MV-4-11 (cell line): ENCODE measurements at regions not wholly inside any gene's neighbourhood (a gene's known extent, or its start where the extent isn't known, plus 50 kb on each side); places are given as distances from the start of the nearest gene placed in this dataset.

Experiments used
- DNase-seq: peaks from one replicate; lab custom pipeline; 2025; lab: John Stamatoyannopoulos, UW

DNA sequence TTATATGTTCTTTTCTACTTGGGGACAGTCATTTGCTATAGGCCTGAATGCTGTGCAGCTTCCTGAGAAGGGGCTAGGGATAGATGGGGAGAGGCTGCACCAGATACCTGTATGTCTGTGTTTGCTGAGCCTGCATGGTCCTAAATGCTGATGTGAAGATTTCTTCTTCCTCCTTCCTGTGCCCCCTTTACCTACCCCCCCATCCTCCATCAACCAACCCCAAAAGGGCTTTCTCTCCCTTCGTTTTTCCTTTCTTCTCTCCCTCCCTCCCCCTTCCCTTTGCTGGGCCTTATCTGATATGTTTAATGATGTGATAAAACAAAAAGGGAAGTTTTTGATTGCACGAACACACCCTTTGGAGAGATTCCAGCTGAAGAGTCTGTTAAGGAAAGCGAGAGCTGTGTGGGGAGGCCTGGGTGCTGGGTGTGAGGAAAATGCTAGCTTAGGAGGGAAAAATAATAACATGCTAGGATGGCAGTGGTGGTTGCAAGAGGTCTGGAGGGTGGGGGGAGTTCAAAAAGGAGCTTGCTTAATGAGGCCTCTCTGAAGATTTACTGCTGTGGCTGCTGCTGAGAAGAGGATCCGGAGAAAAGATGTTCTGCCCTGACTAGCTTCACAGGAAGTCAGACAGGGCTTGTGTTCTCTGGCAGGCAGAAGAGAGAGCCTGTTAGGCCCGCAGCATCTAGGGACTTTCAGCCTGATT is 101.8 kb downstream of the SAMD9 start:
- DNase-seq: peak; percentile 26

GRCh38 chr7:93015101-93015778 is 102.5 kb downstream of the SAMD9 start:
- no peak for DNase-seq

GRCh38 chr7:93014410-93014809 is 103.4 kb downstream of the SAMD9 start:
- no peak for DNase-seq

DNA sequence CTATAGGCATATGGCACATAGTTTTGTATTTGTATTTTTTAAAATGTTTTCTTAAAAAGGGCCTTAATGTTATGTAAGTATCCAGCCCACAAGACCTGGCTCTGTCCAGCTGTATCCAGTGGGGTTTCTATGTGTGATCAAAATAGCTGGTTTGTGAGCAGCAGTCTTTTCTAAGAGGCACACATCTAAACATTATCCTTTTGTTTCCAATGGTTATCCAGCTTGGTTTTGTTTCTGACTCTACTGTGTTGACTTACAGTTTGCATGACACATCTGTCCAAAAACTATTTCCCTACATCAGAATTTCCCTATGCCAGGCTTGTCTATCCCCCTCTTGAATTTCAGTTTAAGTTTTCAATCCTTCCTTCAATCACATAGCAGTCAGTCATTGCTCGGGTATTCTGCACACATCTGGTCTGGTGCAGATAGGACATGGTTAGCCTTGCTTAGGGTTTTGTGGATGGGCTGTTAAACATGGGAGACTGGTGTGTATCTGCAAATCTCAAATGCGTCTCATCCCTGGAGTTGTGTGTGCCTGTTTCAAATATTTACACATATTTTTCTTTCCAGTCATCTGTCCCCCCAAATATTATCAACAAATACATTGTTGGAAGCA is 104.2 kb downstream of the SAMD9 start:
- DNase-seq: no peak

GRCh38 chr7:93011351-93012294 is 106.2 kb downstream of the SAMD9 start:
- no peak for DNase-seq

GRCh38 chr7:93008833-93009232 is 108.9 kb downstream of the SAMD9 start:
- no peak for DNase-seq

GRCh38 chr7:93006480-93007095 is 111.2 kb downstream of the SAMD9 start:
- DNase-seq: no peak

- no peak for DNase-seq
Measured at GRCh38 chr7:93004906-93005305, 112.9 kb downstream of the SAMD9 start.

DNA sequence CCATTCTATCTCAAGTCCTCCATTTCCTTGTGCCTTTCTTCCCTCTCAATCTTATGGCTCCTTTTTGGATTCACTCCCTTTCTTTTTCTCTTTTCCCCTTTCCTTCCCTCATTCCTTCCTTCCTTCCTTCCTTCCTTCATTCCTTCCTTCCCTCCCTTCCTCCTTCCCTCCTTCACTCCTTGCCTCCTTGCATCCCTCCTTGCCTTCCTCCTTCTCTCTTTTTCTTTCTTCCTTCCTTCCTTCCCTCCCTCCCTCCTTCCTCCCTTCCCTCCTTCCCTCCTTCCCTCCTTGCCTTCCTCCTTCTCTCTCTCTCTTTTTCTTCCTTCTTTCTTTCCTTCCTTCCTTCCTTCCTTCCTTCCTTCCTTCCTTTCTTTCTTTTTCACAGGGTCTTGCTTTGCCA is 120.1 kb downstream of the SAMD9 start:
- DNase-seq: no peak

DNA sequence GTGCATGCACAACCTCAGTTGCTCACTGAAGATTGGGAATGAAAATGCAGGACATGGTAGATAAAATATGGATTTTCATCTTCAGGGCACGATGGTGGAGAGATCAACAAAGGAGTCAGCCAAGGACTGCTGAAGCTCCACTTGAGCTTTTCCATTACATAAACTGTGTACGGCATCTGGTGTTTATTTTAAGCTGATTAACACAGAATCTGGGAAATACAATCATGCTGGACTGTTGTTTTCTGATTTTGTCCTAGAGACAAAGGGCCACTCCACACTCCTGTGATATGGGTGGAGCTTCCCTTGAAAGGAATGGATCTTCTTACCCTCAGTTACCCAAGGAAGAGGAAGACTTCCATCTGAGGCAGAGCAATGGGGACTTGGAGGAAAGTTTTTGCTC is 120.6 kb downstream of the SAMD9 start:
- no peak for DNase-seq

DNA sequence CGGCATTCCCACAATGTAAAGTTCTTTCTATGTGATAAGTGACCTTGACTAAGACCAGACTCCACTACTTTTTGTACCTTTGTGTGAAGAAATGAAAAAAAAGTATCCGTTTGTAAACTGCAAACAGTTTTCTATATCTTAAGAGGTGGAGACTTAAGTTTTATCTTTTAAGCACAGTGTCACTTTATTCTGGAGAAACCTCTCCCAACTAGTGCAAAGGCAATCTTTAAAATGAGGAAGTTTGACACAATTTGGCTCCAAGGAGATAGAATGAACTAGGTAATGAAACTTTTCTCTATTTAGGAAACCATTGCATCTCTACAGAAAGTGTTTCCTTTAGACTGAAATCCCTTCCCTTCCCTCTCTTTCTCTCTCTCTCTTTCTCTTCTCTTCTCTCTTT is 122.9 kb downstream of the SAMD9 start:
- DNase-seq: peak; percentile 17

GRCh38 chr7:92992932-92993331 is 124.8 kb downstream of the SAMD9 start:
- no peak for DNase-seq

DNA sequence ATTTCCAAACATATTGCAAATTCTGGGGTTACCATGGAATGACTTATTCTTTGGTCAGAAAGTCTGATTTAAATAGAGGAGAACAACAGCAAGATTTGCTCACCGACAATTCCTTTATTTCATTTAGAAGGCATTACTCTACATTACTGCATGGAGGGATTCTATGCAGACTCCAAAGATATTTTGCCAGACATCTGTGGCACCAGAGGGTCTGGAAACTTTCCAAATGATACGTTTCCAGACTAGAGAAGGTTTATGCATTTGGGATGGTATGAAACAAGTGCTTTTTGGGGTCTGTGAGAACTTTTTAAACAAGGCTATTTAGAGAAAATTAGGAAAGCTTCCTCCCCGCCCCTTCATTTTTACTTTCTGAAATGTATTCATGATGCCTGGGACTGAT is 125.3 kb downstream of the SAMD9 start:
- DNase-seq: no peak

GRCh38 chr7:92991190-92991589 is 126.6 kb downstream of the SAMD9 start:
- DNase-seq: no peak

DNA sequence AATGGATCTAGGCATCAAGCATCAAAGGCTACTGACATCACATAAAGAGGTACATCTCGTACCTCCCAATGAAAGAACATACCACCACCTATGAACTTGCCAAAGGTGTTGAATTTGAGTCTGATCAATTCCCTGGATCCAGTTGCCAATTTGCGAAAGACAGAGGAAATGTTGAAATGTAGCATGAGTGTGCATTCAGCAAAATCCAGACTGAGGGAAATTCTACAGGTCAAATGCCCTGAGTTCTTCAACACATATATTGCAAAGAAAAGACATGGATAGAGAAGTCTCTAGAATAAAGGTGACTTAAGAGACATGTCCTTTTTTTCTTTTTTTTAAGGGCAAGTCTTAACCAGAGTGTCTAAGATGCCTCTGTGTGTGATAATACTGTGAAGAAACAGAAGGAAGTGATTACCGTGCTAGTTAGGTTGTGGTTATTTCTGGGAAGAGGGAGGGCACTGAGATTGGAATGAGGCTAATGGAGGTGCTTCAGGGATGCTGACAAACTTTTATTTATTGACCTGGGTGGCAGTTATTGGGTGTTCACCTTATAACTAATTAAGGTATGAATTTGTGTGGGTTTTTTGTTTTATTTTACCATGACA is 128.7 kb downstream of the SAMD9 start:
- DNase-seq: no peak

DNA sequence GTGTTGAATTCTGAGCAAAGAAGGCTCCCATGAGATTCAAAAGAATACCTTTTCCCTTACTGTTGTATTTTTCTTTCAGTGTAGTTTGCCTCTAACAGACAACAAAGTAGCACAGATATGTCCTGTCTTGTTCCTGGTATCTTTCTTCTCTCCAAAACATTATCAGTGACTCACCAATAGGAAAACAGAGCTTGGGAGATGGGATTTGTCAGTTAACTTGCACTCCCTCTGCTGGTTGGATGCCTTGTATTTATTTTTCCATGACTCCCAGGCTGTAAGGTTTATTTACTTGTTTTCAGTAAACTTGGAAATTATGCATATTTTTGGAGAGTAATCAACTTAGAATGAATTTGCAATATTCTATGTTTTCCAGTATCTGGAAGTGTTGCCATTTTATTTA is 129.7 kb downstream of the SAMD9 start:
- no peak for DNase-seq

- DNase-seq: no peak
Measured at GRCh38 chr7:92987538-92987937, 130.2 kb downstream of the SAMD9 start.

DNA sequence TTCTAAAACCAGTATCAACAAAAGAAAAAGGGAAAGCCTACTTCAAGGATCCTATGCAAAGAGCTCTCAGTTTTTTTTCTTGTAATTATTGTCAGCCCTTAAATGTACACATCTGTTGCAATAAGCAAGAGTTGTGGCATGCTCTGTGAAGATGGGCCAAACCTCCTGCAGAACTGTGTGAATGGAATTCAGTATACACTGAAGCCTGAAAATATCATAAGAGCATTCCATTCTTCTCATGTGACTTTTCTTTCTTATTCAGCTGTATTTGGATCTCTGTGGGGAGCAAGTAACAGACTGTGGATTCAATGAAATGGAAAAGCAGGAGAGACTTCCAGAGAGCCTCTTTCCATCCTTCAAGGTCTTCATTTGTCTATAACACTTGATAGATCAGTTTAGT is 130.7 kb downstream of the SAMD9 start:
- no peak for DNase-seq

- DNase-seq: no peak
Measured at GRCh38 chr7:92982928-92983327, 134.9 kb downstream of the SAMD9 start.

DNA sequence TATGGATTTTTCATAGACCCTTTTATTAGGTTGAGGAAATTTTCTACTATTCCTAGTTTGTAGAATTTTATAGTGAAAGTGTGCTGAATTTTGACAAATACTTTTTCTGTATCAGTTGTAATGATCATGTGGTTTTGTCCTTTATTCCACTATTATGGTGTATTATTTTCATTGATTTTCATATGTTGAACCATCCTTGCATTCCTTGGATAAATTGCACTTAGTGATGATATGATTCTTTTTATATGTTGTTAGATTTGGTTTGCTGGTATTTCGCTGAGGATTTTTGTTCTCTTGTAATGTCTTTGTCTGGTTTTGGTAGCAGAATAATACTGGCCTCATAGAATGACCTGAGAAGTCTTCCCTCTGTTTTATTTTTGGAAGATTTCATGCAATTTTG is 140.6 kb upstream of the CDK6 start:
- no peak for DNase-seq

DNA sequence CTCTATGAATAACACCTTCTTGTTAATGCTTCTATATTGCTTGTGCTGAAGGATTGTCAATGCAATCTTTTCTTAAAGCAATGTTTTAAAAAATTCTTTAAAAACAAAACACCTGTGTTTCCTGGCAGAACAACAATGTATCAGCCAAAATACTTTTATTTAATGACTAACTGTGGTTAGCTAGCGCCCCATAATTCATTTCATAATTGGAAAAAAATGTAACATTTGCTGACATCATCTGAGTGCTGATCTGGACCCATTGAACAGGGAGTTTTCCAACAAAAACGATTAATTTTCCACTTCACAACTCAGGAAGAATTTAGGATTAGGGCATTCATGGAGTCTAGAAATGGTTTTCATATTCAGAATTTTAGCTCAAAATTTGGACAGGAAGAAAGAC is 137.6 kb upstream of the CDK6 start:
- DNase-seq: no peak
